Colonic mucosa (tissue), 4 donors: ENCODE measurements at regions not wholly inside any gene's neighbourhood (a gene's known extent, or its start where the extent isn't known, plus 50 kb on each side); places are given as distances from the start of the nearest gene placed in this dataset.

ENCODE experiments used
- DNase-seq: peaks from one replicate; pipeline ENCODE4 v3.0.0-alpha.2; 2020
- H3K27ac ChIP-seq: fragments of 200-600 bp; one replicate; pipeline ENCODE4 v1.8.0; 2021
- H3K27me3 ChIP-seq: fragments of 200-600 bp; one replicate; pipeline ENCODE4 v1.8.0; 2021
- H3K36me3 ChIP-seq: fragments of 200-600 bp; one replicate; pipeline ENCODE4 v1.8.0; 2021
- H3K4me1 ChIP-seq: fragments of 200-600 bp; one replicate; pipeline ENCODE4 v1.8.0; 2021; ENCODE audit warnings: mild to moderate bottlenecking
- H3K4me3 ChIP-seq: fragments of 200-600 bp; one replicate; pipeline ENCODE4 v1.8.0; 2021
- H3K9ac ChIP-seq, 2 donors: one replicate each; pipeline ENCODE4 v1.7.0; 2013; ENCODE audit warnings: control low read depth in 2 of 2, low read depth in 2 of 2, low read length in 2 of 2
- H3K9me3 ChIP-seq: fragments of 200-600 bp; one replicate; pipeline ENCODE4 v1.8.0; 2021
- CTCF ChIP-seq: fragments of 200-600 bp; IDR thresholded peaks from one replicate; pipeline ENCODE4 v1.8.0; 2022; ENCODE audit warnings: antibody characterized with exemption, mild to moderate bottlenecking
- intact Hi-C: fragments of 100-400 bp; cut with DNase I; formaldehyde crosslinking; loops from one replicate; pipeline ENCODE4 v1.14.1; 2022
- donor health status: healthy.
- donor health status: DM: no; HTN: no; CAD: no.
- donor health status: DM: no; HTN: no; CAD: no.

DNA sequence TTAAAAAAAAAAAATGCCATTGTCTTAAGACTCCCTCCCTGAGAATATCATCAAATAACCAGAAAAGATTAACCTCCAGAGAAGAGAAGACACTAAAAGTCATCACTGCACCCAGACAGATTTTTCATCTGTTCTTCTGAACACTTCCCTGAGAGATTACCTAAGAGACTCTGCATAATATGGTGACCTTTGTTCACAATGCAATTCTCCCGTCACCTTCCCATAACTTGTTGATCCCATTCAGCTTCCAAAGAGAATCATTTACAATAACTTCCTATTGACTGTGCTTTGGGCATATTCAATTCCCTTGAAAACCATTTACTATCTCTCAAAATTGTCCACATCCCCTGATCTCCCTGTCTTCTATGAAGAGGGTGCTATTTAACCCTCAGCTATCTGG is 85.1 kb upstream of the SMAD1 start:
- H3K36me3 ChIP-seq = no peaks in the 10 kb centered on the region
- no peak overlapping the region for H3K4me3 ChIP-seq
- H3K9ac ChIP-seq = no peak overlapping the region
- no peak overlapping the region for H3K27ac ChIP-seq
- no peak for DNase-seq
- no peaks in the 10 kb centered on the region for H3K9me3 ChIP-seq
- H3K27me3 ChIP-seq = no peaks in the 10 kb centered on the region
- intact Hi-C loops = no loop called here
- no peaks in the 10 kb centered on the region for H3K4me1 ChIP-seq
- no peak for TF ChIP-seq CTCF

DNA sequence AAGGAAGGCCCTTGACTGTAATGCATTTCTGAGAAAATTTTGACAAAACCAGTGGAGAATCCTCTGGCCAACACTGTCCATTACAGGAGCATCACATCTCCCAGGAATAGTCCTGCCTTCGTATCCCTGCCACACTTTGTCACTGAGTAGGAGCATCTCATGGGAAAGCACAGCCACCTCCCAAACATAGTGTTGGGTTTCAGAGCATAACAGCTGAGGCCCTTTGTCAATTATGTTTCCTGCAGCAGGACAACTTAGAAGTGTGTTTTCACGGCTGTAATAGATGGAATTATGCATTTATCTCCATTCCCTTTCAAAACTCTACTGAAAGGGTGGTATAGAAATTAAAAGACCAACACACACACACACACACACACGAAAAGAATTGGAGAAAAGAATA is 91.1 kb upstream of the SMAD1 start:
- Histone ChIP-seq H3K9me3 (no peaks in the 10 kb centered on the region), H3K27me3 (no peaks in the 10 kb centered on the region), H3K36me3 (no peaks in the 10 kb centered on the region), H3K27ac (no peak overlapping the region), H3K9ac (no peak overlapping the region), H3K4me3 (no peak overlapping the region), H3K4me1 (no peaks in the 10 kb centered on the region)
- intact Hi-C loops = no loop called here
- no peak for TF ChIP-seq CTCF
- no peak for DNase-seq

GRCh38 chr4:145389550-145389949 is 92.1 kb upstream of the SMAD1 start:
- H3K4me3 ChIP-seq = no peak overlapping the region
- TF ChIP-seq CTCF = no peak
- no peaks in the 10 kb centered on the region for H3K9me3 ChIP-seq
- intact Hi-C loops = no loop called here
- no peak overlapping the region for H3K9ac ChIP-seq
- no peaks in the 10 kb centered on the region for H3K4me1 ChIP-seq
- H3K36me3 ChIP-seq = no peaks in the 10 kb centered on the region
- H3K27me3 ChIP-seq = no peaks in the 10 kb centered on the region
- H3K27ac ChIP-seq = no peak overlapping the region
- no peak for DNase-seq

DNA sequence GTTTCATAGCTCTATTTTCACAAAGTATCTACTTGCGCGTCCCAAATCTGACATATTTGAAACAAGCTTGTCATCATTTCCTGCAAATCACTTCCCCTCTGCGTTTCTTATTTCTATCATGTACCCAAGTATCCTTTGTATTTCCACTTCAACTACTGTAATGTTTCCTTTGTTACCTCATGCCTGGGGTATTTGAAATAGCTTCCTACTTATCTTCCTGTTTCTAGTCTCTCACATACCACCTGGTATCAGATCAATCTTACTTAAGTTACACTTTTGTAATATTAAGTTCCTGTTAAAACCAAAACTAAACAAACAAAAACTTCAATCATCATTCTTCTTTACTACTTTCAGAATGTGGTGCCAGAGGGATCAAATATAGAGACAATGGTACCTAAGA is 93.6 kb upstream of the SMAD1 start:
- no peaks in the 10 kb centered on the region for H3K36me3 ChIP-seq
- no peak overlapping the region for H3K4me3 ChIP-seq
- no peaks in the 10 kb centered on the region for H3K4me1 ChIP-seq
- H3K27me3 ChIP-seq = no peaks in the 10 kb centered on the region
- TF ChIP-seq CTCF = no peak
- intact Hi-C loops = no loop called here
- DNase-seq = no peak
- H3K9ac ChIP-seq = no peak overlapping the region
- H3K27ac ChIP-seq = no peak overlapping the region
- no peaks in the 10 kb centered on the region for H3K9me3 ChIP-seq

GRCh38 chr4:145387079-145387478 is 94.6 kb upstream of the SMAD1 start:
- TF ChIP-seq CTCF = no peak
- no peak for DNase-seq
- no peak overlapping the region for H3K27ac ChIP-seq
- H3K4me1 ChIP-seq = no peaks in the 10 kb centered on the region
- H3K9ac ChIP-seq = no peak overlapping the region
- H3K9me3 ChIP-seq = no peaks in the 10 kb centered on the region
- no peaks in the 10 kb centered on the region for H3K36me3 ChIP-seq
- H3K27me3 ChIP-seq = no peaks in the 10 kb centered on the region
- intact Hi-C loops = no loop called here
- no peak overlapping the region for H3K4me3 ChIP-seq

DNA sequence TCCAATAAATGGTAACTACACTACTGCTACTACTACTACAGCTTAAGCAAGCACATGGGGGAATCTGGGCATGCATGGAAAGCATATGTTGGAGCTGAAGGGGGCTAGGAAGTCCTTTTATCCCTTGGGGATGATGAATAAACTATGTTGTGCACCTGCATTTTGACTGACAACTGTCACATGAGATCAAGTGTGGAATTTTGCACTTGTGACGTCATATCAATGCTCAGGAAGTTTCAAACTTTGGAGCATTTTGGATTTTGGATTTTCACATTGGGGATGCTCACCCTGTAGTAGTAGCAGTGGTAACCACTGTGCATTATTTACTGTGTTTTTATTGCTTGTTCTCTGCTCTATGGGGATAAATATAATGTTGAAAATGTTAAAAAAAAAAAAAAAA is 100.5 kb upstream of the SMAD1 start:
- intact Hi-C loops = no loop called here
- no peak for TF ChIP-seq CTCF

More for the DNA sequence above, 100.5 kb upstream of the SMAD1 start:
- DNase-seq = no peak
- no peaks in the 10 kb centered on the region for H3K36me3 ChIP-seq
- H3K9ac ChIP-seq = no peak overlapping the region
- no peaks in the 10 kb centered on the region for H3K4me1 ChIP-seq
- no peaks in the 10 kb centered on the region for H3K9me3 ChIP-seq
- H3K27ac ChIP-seq = no peak overlapping the region
- H3K27me3 ChIP-seq = no peaks in the 10 kb centered on the region
- H3K4me3 ChIP-seq = no peak overlapping the region
